ENCODE measurements at regions not wholly inside any gene's neighbourhood (a gene's known extent, or its start where the extent isn't known, plus 50 kb on each side); places are given as distances from the start of the nearest gene placed in this dataset.
"Not testable (repeated sequence)": the region's sequence is repeated elsewhere in the genome, so short reads cannot be mapped to it uniquely, and the experiment has no call there.

GRCh38 chr4:111435986-111436744 lies 709.1 kb upstream of the FAM241A start:
- no peak for DNase-seq

DNA sequence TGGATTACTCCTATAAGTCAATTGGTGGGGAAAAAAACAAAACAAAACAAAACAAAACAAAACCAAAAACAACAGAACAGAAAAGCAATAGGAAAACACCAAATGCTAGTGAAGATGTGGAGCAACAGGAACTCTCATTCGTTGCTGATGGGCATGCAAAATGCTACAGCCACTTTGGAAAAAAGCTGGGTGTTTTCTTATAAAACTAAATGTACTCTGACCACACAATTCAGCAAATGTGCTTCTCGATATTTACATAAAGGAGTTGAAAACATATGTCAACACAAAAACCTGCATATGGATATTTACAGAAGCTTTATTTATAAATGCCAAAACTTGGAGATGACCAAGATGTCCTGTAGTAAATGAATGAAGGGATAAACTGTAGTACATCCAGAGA lies 703.6 kb upstream of the FAM241A start:
- no peak for DNase-seq

DNA sequence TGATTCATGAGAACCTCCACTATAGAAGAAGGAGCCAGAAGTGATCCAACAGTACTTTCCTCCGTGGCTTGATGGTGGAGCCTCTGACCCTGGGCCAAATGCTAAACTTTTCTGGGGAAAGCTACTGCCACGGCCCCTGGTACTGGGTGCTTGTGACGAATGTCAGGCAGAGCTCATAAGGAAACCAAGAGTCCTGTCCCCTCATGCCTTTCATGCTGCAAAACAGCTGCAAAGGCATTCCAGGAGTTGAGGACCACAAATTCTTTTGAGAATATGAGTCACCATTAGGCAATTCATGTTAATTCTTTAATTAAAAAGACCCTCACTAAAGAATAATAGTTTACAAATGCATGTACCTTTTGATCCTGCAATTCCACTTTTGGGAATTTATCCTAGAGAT lies 700.4 kb upstream of the FAM241A start:
- DNase-seq = not testable (repeated sequence)

DNA sequence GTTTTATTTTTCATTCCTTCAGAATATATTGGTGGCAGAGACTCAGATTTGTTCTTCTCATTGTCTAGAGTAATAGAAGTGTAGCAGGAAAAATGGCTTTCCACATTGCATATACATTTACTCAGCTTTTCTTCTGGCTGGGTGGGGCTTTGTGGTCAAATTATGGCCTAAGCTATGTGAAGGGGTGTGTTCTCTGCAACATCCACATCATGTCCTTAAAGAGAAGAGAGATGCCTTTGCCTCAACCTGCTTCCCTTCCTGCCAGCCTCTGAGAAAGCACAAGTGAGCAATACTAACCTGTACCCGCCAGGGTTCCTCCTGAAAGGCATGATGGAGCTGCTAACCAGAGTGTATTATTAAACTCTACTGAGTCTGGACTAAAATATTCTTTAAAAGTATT lies 695.6 kb upstream of the FAM241A start:
- no peak for DNase-seq

DNA sequence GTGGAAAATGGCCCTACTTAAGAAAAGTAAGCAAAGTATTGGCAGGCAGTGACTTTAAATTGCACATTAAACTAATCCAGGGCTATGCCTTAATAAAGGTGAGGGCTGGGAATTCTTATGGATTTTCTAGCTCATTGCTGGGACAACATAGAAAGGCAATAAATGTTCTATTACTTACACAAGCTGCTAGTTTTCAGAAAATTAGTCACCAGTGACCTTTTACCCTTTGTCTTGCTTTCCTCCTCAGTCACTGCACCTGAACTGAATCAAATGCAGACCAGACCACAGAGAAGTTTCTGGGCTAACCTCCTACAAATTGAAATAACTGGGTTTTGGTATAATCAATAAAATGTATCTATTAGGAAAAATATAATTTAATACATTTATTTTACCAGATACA lies 694.4 kb upstream of the FAM241A start:
- no peak for DNase-seq

- no peak for DNase-seq
Observed at GRCh38 chr4:111453216-111453615, 692.0 kb upstream of the FAM241A start.

- DNase-seq = no peak
Observed at GRCh38 chr4:111454961-111455360, 690.3 kb upstream of the FAM241A start.

- DNase-seq = no peak
Observed at GRCh38 chr4:111464251-111465045, 680.8 kb upstream of the FAM241A start.

GRCh38 chr4:111466811-111467604 lies 678.2 kb upstream of the FAM241A start:
- no peak for DNase-seq

- DNase-seq = no peak
Observed at GRCh38 chr4:111475001-111475400, 670.3 kb upstream of the FAM241A start.

DNA sequence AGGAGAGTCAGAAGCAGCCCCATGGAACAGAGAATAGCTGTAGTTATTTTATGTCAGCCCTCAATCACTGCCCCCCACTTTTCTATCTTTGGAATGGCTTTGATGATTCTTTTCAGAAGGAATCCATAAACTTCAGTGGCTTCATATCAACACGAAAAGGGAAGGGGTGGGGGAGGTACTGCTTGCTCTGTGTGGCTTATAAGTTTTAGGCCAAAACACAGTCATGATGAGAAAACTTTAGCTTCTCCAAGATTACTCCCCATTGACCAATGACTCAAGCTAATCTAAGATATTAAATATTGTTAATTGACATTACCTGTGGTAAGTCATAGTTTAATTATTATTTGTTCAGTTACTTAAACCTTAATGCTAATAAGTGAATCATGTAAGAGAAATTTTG lies 669.6 kb upstream of the FAM241A start:
- no peak for DNase-seq

GRCh38 chr4:111480510-111480909 lies 664.7 kb upstream of the FAM241A start:
- no peak for DNase-seq

GRCh38 chr4:111483375-111484169 lies 661.7 kb upstream of the FAM241A start:
- DNase-seq = no peak

DNA sequence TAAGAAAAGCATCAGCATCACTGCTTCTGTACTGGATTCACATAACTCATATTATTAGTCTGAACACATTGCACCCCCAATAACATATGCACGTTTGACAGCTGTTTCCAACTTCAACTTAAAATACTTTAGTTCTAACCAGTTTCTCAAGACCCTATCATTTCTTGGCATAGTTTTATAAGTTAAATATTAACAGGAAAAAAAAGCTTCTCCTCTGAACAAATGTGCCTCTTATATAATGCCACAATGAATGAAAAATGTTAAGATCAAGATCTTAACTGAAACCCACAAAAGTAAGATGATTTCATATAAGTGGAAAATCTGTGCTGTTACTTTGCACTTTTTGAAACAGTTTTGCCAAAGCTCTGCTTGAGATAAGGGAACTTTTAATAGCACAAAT lies 652.8 kb upstream of the FAM241A start:
- DNase-seq = no peak

DNA sequence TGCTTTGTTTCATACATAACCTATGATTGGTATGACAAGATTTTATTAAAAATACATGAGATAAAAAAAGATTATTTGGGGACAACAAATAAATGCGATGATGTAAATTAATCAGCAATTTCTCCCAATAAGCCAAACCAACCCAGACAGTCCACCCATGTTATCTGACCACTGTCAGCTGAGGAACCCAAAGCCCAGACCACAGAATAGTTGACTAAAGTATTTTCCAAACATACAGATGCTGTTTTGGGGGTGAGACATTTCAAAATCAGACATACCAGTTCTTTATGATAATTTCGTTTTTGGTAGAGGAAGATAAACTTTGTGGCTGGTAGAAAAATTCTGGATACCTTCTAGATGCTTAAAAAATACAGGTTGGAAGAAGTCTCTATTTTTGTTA lies 650.8 kb upstream of the FAM241A start:
- no peak for DNase-seq

- DNase-seq = no peak
Observed at GRCh38 chr4:111494971-111495370, 650.3 kb upstream of the FAM241A start.

- DNase-seq = no peak
Observed at GRCh38 chr4:111499291-111499690, 646.0 kb upstream of the FAM241A start.

DNA sequence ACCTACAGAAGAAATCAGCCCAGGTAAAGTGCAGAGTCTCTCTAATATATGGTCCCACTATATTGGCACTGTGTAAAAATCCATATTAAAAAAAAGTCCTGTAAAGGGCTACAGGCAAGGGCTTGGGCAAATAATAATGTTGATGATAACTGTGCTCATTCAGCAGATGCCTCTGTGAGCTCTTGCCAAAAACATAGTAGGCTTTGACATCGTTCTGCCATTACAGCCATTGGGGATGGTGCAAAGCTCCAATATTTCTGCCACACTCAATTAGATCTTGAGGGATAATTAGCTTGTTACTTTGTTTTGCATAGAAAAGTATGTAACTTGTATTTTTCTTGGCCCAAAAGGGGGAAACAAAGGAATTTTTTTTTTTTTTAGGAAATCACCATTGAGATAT lies 645.5 kb upstream of the FAM241A start:
- DNase-seq = no peak

GRCh38 chr4:111500858-111501257 lies 644.4 kb upstream of the FAM241A start:
- no peak for DNase-seq

GRCh38 chr4:111501946-111502345 lies 643.3 kb upstream of the FAM241A start:
- no peak for DNase-seq

- DNase-seq = no peak
Observed at GRCh38 chr4:111502626-111503025, 642.6 kb upstream of the FAM241A start.

DNA sequence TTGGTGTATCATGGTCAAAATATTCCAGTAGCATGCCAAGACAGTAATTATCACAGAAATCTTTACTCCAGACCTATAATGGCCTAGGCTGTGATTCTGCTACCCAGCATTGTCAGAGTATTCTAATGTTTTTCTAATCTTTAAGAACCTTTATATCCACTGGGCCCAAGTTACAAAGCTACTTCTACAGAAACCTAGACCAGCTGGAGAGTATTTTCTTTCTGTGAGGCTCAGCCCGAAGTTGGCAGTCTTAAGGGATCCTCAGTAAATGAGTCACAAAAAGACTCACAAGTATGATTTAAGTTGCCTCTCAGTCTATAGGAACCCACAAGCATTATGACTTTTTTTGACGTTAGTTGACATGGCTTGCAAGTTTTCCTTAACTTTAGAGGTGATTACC lies 638.5 kb upstream of the FAM241A start:
- DNase-seq = no peak

DNA sequence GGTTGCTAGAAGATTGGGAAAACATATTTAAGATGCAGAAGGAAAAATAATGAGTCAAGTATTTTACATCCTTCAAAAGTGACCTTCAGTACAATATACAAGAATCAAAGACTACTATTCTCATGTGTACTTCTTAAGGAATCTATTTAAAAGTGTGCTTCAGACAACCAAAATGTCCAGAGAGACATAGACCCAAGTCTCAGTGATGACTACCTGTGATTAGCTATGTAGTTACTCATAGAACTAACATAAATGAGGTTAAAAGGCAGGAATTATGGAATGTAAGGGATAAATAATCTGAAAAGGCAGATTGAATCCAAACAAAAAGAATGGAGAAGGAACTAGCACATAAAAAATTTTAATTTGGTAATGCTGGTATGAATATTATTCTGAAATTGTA lies 634.7 kb upstream of the FAM241A start:
- DNase-seq = no peak
